HepG2 (cell line): ENCODE measurements at regions not wholly inside any gene's neighbourhood (a gene's known extent, or its start where the extent isn't known, plus 50 kb on each side); places are given as distances from the start of the nearest gene placed in this dataset.

Experiments
- AKNA ChIP-seq: sonication (generic); formaldehyde crosslinking; IDR thresholded peaks from 2 replicates; pipeline ENCODE4 v1.4.0; 2020; ENCODE audit warnings: missing genetic modification reagents, borderline replicate concordance
- CERS6 ChIP-seq: sonication (generic); formaldehyde crosslinking; IDR thresholded peaks from 2 replicates; pipeline ENCODE4 v1.5.0; 2020; ENCODE audit warnings: missing genetic modification reagents
- PHF21A ChIP-seq: sonication (generic); formaldehyde crosslinking; IDR thresholded peaks from 2 replicates; pipeline ENCODE4 v1.5.0; 2020; ENCODE audit warnings: mild to moderate bottlenecking, missing genetic modification reagents
- RAD21 ChIP-seq: fragments of 450-650 bp; formaldehyde crosslinking; IDR thresholded peaks from 2 replicates; pipeline ENCODE4 v1.5.0; 2020; ENCODE audit warnings: mild to moderate bottlenecking
- SATB2 ChIP-seq: sonication (generic); formaldehyde crosslinking; IDR thresholded peaks from 2 replicates; pipeline ENCODE4 v1.5.0; 2020; ENCODE audit warnings: missing genetic modification reagents
- SNAI1 ChIP-seq: sonication (generic); formaldehyde crosslinking; IDR thresholded peaks from 2 replicates; pipeline ENCODE4 v1.5.0; 2020; ENCODE audit warnings: mild to moderate bottlenecking, missing genetic modification reagents, borderline replicate concordance
- SPEN ChIP-seq: sonication (generic); formaldehyde crosslinking; IDR thresholded peaks from 2 replicates; pipeline ENCODE4 v1.5.1; 2020; ENCODE audit warnings: low read depth, mild to moderate bottlenecking, missing genetic modification reagents
- SYNCRIP ChIP-seq: fragments of 200-400 bp; formaldehyde crosslinking; IDR thresholded peaks from 2 replicates; pipeline ENCODE4 v1.6.1; 2018; ENCODE audit warnings: mild to moderate bottlenecking, low read depth, low read length; ENCODE audit not compliant: insufficient read depth
- TBP ChIP-seq: sonication (generic); formaldehyde crosslinking; IDR thresholded peaks from 2 replicates; pipeline ENCODE4 v1.5.0; 2020; ENCODE audit warnings: missing genetic modification reagents
- TFAP4 ChIP-seq: sonication (generic); IDR thresholded peaks from 2 replicates; pipeline ENCODE4 v1.6.1; 2016; ENCODE audit warnings: low read depth, borderline replicate concordance
- ZFP62 ChIP-seq: sonication (generic); formaldehyde crosslinking; IDR thresholded peaks from 2 replicates; pipeline ENCODE4 v1.4.0; 2020; ENCODE audit warnings: missing genetic modification reagents
- ZKSCAN1 ChIP-seq: fragments of 150-350 bp; IDR thresholded peaks from 2 replicates; pipeline ENCODE4 v1.6.1; 2014; ENCODE audit warnings: low read length
- ZNF234 ChIP-seq: sonication (generic); formaldehyde crosslinking; conservative IDR thresholded peaks from 2 replicates; pipeline ENCODE4 v1.5.1; 2020; ENCODE audit warnings: mild to moderate bottlenecking, missing genetic modification reagents
- ZNF510 ChIP-seq: sonication (generic); formaldehyde crosslinking; IDR thresholded peaks from 2 replicates; pipeline ENCODE4 v1.4.0; 2020; ENCODE audit warnings: low read depth, mild to moderate bottlenecking, missing genetic modification reagents
- ZNF746 ChIP-seq: sonication (generic); formaldehyde crosslinking; IDR thresholded peaks from 2 replicates; pipeline ENCODE4 v1.8.0; 2022; ENCODE audit warnings: mild to moderate bottlenecking, missing genetic modification reagents
- TF ChIP-seq, protein P1 (sequence below): sonication (generic); formaldehyde crosslinking; conservative IDR thresholded peaks from 2 replicates; pipeline ENCODE4 v1.4.0; 2020; ENCODE audit warnings: missing genetic modification reagents
- TF ChIP-seq, protein P2 (sequence below): sonication (generic); formaldehyde crosslinking; IDR thresholded peaks from 2 replicates; pipeline ENCODE4 v1.5.1; 2020; ENCODE audit warnings: missing genetic modification reagents, mild to moderate bottlenecking, borderline replicate concordance

- no peak for TF ChIP-seq SYNCRIP
- peak; percentile 12; the same call in 1 of the 2 replicates for TF ChIP-seq RAD21 (CRISPR knock-in tag)
- no peak for TF ChIP-seq ZNF234
- peak; percentile 88 for TF ChIP-seq PHF21A (CRISPR knock-in tag)
- no peak for TF ChIP-seq SNAI1 (CRISPR knock-in tag)
- no peak for TF ChIP-seq ZNF510
- no peak for TF ChIP-seq TBP (CRISPR knock-in tag)
- TF ChIP-seq SPEN (CRISPR knock-in tag) = peak; percentile 52; the same call in 1 of the 2 replicates
- TF ChIP-seq CERS6 (CRISPR knock-in tag) = no peak
- TF ChIP-seq TFAP4 = peak; percentile 82; the same call in 1 of the 2 replicates
- TF ChIP-seq, protein P1, sequence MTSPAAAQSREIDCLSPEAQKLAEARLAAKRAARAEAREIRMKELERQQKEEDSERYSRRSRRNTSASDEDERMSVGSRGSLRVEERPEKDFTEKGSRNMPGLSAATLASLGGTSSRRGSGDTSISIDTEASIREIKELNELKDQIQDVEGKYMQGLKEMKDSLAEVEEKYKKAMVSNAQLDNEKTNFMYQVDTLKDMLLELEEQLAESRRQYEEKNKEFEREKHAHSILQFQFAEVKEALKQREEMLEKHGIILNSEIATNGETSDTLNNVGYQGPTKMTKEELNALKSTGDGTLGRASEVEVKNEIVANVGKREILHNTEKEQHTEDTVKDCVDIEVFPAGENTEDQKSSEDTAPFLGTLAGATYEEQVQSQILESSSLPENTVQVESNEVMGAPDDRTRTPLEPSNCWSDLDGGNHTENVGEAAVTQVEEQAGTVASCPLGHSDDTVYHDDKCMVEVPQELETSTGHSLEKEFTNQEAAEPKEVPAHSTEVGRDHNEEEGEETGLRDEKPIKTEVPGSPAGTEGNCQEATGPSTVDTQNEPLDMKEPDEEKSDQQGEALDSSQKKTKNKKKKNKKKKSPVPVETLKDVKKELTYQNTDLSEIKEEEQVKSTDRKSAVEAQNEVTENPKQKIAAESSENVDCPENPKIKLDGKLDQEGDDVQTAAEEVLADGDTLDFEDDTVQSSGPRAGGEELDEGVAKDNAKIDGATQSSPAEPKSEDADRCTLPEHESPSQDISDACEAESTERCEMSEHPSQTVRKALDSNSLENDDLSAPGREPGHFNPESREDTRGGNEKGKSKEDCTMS (CRISPR knock-in tag) = no peak
- TF ChIP-seq, protein P2, sequence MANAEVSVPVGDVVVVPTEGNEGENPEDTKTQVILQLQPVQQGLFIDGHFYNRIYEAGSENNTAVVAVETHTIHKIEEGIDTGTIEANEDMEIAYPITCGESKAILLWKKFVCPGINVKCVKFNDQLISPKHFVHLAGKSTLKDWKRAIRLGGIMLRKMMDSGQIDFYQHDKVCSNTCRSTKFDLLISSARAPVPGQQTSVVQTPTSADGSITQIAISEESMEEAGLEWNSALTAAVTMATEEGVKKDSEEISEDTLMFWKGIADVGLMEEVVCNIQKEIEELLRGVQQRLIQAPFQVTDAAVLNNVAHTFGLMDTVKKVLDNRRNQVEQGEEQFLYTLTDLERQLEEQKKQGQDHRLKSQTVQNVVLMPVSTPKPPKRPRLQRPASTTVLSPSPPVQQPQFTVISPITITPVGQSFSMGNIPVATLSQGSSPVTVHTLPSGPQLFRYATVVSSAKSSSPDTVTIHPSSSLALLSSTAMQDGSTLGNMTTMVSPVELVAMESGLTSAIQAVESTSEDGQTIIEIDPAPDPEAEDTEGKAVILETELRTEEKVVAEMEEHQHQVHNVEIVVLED (CRISPR knock-in tag) = no peak
- TF ChIP-seq ZKSCAN1 = no peak; the same call in 1 of the 2 replicates
- TF ChIP-seq ZFP62 (CRISPR knock-in tag) = 0 out of 2 replicates have a peak, but pooled peaks have one; percentile 56
- TF ChIP-seq AKNA (CRISPR knock-in tag) = no peak
- TF ChIP-seq ZNF746 (CRISPR knock-in tag) = peak; percentile 42; the same call in 1 of the 2 replicates
- TF ChIP-seq SATB2 (CRISPR knock-in tag) = no peak
These were observed 57.5 kb upstream of the LMCD1 start (continued) for GRCh38 chr3:8443829-8444791.
